ENCODE measurements at regions not wholly inside any gene's neighbourhood (a gene's known extent, or its start where the extent isn't known, plus 50 kb on each side); places are given as distances from the start of the nearest gene placed in this dataset.

GRCh38 chr6:209432-210103 is 82.7 kb upstream of the DUSP22 start:
- TF ChIP-seq REST (IDR thresholded peaks at IDR 0.05; ENCODE audit: low read depth, low read length) (no peak), TEAD4 (IDR thresholded peaks at IDR 0.05; ENCODE audit: borderline replicate concordance, insufficient read depth) (no peak), NRF1 (IDR thresholded peaks at IDR 0.05; ENCODE audit: low read depth, low read length) (no peak), USF1 (IDR thresholded peaks at IDR 0.05; ENCODE audit: borderline replicate concordance, low read depth) (no peak), ELF1 (IDR thresholded peaks at IDR 0.05) (no peak), EP300 (IDR thresholded peaks at IDR 0.05; ENCODE audit: borderline replicate concordance in 1 of 2, low read depth in 1 of 2, low read length in 1 of 2) (no peak), CTCF (IDR thresholded peaks at IDR 0.05) (no peak), TAF1 (IDR thresholded peaks at IDR 0.05; ENCODE audit: borderline replicate concordance, low read depth, low read length) (no peak), EZH2phosphoT487 (IDR thresholded peaks at IDR 0.05; ENCODE audit: borderline replicate concordance, low read depth) (no peak), MAX (IDR thresholded peaks at IDR 0.05; ENCODE audit: low read depth) (no peak), GABPA (IDR thresholded peaks at IDR 0.05; ENCODE audit: low read depth) (no peak), POLR2AphosphoS5 (IDR thresholded peaks at IDR 0.05; ENCODE audit: low read depth, low read length) (no peak), SMC3 (IDR thresholded peaks at IDR 0.05; ENCODE audit: low read depth, low read length) (no peak), RAD21 (IDR thresholded peaks at IDR 0.05; ENCODE audit: low read length) (no peak)

Data from SK-N-SH (cell line).